Natural killer cell (primary cell): ENCODE measurements at regions not wholly inside any gene's neighbourhood (a gene's known extent, or its start where the extent isn't known, plus 50 kb on each side); places are given as distances from the start of the nearest gene placed in this dataset.

ENCODE experiments used
- ATAC-seq, 3 donors: fragments of 150-1000 bp in 2 of 3; fragments of 200-7000 bp in 1 of 3; cut with Tn5 transposase; 1 replicate in 1 of 3; 2 replicates in 2 of 3; pipeline ENCODE4 v1.10.0; 2021; ENCODE audit warnings: mild to moderate bottlenecking in 2 of 3, moderate library complexity in 2 of 3
- DNase-seq, 2 donors: peaks; one replicate each; pipeline versions ENCODE4 v3.0.0 to v3.0.0-alpha.2; 2013 to 2021; ENCODE audit warnings: mixed read lengths in 1 of 2
- H3K27ac ChIP-seq: one replicate; pipeline ENCODE4 v1.5.1; 2013; ENCODE audit warnings: mild to moderate bottlenecking, low read length
- H3K27me3 ChIP-seq: one replicate; pipeline ENCODE4 v1.6.1; 2013; ENCODE audit warnings: low read length; ENCODE audit not compliant: control insufficient read depth, insufficient read depth
- H3K36me3 ChIP-seq: one replicate; pipeline ENCODE4 v1.6.1; 2013; ENCODE audit warnings: low read length; ENCODE audit not compliant: control insufficient read depth, insufficient read depth
- H3K4me1 ChIP-seq: one replicate; pipeline ENCODE4 v1.6.1; 2013; ENCODE audit warnings: low read length; ENCODE audit not compliant: control insufficient read depth, insufficient read depth
- H3K4me3 ChIP-seq: one replicate; pipeline ENCODE4 v1.5.1; 2013; ENCODE audit warnings: low read length
- H3K9me3 ChIP-seq: one replicate; pipeline ENCODE4 v1.6.1; 2013; ENCODE audit warnings: low read length; ENCODE audit not compliant: control insufficient read depth, insufficient read depth
- H3K27ac Mint-ChIP-seq, 2 donors: one replicate each; pipeline ENCODE4 v1.8.0; 2022; ENCODE audit warnings: mild to moderate bottlenecking in 2 of 2, mixed read lengths in 2 of 2, moderate library complexity in 1 of 2
- H3K27me3 Mint-ChIP-seq, 2 donors: one replicate each; pipeline ENCODE4 v1.8.0; 2022; ENCODE audit warnings: low read depth in 2 of 2, mixed read lengths in 2 of 2
- H3K36me3 Mint-ChIP-seq: one replicate; pipeline ENCODE4 v1.8.0; 2022; ENCODE audit warnings: mixed read lengths
- H3K4me1 Mint-ChIP-seq, 2 donors: one replicate each; pipeline ENCODE4 v1.8.0; 2022; ENCODE audit warnings: mixed read lengths in 2 of 2
- H3K4me3 Mint-ChIP-seq: one replicate; pipeline ENCODE4 v1.8.0; 2022; ENCODE audit warnings: mild to moderate bottlenecking, moderate library complexity, mixed read lengths
- H3K9me3 Mint-ChIP-seq, 2 donors: one replicate each; pipeline ENCODE4 v1.8.0; 2022; ENCODE audit warnings: mixed read lengths in 2 of 2
- CTCF ChIP-seq: fragments of 200-600 bp; IDR thresholded peaks from one replicate; pipeline ENCODE4 v1.8.0; 2022; ENCODE audit warnings: antibody characterized with exemption
- WGBS: methylation state at CpG from one replicate; pipeline ENCODE4 v1.1.7; 2013; ENCODE audit warnings: missing lambda C conversion rate; ENCODE audit not compliant: insufficient coverage; 5-methylcytosine and 5-hydroxymethylcytosine counted together
- intact Hi-C: fragments of 100-400 bp; cut with micrococcal nuclease; formaldehyde crosslinking; loops from one replicate; pipeline ENCODE4 v1.14.2; 2022

DNA sequence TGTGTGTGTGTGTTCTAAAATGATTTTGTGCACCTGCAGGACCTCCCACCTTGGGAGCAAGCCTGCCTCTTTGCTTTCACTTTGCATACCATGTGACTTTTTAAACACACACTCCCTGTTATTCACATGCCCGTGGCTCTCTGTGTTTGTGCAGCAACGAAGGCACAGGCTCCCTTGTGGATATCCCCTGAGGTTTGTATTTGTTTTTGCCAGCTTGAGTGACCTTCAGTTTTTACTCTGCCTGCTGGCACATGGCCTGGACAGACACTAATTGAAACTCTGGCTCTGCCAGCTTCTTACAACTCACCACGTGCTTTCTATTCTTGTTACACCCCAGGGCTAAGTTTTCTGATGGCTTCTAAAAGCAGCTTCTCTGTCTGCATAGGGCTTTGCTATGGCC is 885.8 kb downstream of the SH3BGRL start:
- Mint-ChIP-seq H3K36me3 (no peaks in the 10 kb centered on the region), H3K4me1 (no peaks in the 10 kb centered on the region), H3K27me3 (no peaks in the 10 kb centered on the region), H3K27ac (no peak overlapping the region), H3K9me3 (peaks cover 2 to 8% of the 10 kb centered on the region in 2 donors), H3K4me3 (no peak overlapping the region)
- TF ChIP-seq CTCF = no peak
- H3K27me3 ChIP-seq = no peaks in the 10 kb centered on the region
- no peaks in the 10 kb centered on the region for H3K9me3 ChIP-seq
- DNase-seq (peak in 1 of 2 donors; percentile 1), ATAC-seq (no peak)
- 82% methylated on average over 1 of the region's 3 CpGs for WGBS
- no peaks in the 10 kb centered on the region for H3K36me3 ChIP-seq
- no peak overlapping the region for H3K4me3 ChIP-seq
- no peak overlapping the region for H3K27ac ChIP-seq
- intact Hi-C loops = no loop called here
- H3K4me1 ChIP-seq = no peaks in the 10 kb centered on the region

GRCh38 chrX:82092307-82092706 is 890.4 kb downstream of the SH3BGRL start:
- Histone ChIP-seq H3K4me1 (no peaks in the 10 kb centered on the region), H3K27me3 (no peaks in the 10 kb centered on the region), H3K36me3 (no peaks in the 10 kb centered on the region), H3K4me3 (no peak overlapping the region), H3K27ac (no peak overlapping the region), H3K9me3 (no peaks in the 10 kb centered on the region)
- ATAC-seq = peak in 1 of 3 donors; percentile 32
- Mint-ChIP-seq H3K27me3 (no peaks in the 10 kb centered on the region), H3K36me3 (no peaks in the 10 kb centered on the region), H3K4me3 (no peak overlapping the region), H3K4me1 (no peaks in the 10 kb centered on the region), H3K9me3 (peaks cover 0 to 8% of the 10 kb centered on the region in 2 donors), H3K27ac (no peak overlapping the region)
- no CpG with 5 or more reads among the region's 1 CpG for WGBS
- intact Hi-C loops = no loop called here
- peak in 1 of 2 donors; percentile 10 for DNase-seq
- no peak for TF ChIP-seq CTCF

DNA sequence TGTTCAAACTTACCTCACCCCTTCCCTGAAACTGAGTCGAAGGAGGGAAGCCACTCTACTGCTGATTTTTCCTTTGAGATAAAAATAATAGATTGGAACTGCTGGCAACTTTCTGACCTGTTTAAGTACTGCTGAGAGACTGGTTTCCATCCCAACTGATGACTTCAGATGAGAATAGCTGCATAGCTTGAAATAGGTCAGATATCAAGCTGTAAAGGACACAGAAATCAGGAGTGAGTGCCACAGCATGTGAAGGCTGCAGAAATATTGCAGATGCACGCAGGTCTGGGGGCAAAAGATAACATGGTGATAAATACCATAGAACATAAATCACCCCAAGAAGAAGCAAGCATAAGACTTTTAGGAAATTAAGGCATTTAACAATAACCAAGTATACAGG is 923.2 kb downstream of the SH3BGRL start:
- H3K36me3 ChIP-seq = no peaks in the 10 kb centered on the region
- Mint-ChIP-seq H3K4me3 (no peak overlapping the region), H3K9me3 (peaks cover 2 to 11% of the 10 kb centered on the region in 2 donors), H3K27me3 (no peaks in the 10 kb centered on the region), H3K4me1 (peaks cover 0 to 8% of the 10 kb centered on the region in 2 donors), H3K27ac (peak overlapping the region in 1 of 2 donors; percentile 22), H3K36me3 (no peaks in the 10 kb centered on the region)
- H3K27me3 ChIP-seq = no peaks in the 10 kb centered on the region
- WGBS = 80% methylated on average over 1 of the region's 2 CpGs
- ATAC-seq (no peak), DNase-seq (no peak)
- no peak overlapping the region for H3K27ac ChIP-seq
- no peaks in the 10 kb centered on the region for H3K4me1 ChIP-seq
- no peak for TF ChIP-seq CTCF
- intact Hi-C loops = no loop called here
- H3K9me3 ChIP-seq = no peaks in the 10 kb centered on the region
- no peak overlapping the region for H3K4me3 ChIP-seq
